ENCODE measurements at regions not wholly inside any gene's neighbourhood (a gene's known extent, or its start where the extent isn't known, plus 50 kb on each side); places are given as distances from the start of the nearest gene placed in this dataset.

DNA sequence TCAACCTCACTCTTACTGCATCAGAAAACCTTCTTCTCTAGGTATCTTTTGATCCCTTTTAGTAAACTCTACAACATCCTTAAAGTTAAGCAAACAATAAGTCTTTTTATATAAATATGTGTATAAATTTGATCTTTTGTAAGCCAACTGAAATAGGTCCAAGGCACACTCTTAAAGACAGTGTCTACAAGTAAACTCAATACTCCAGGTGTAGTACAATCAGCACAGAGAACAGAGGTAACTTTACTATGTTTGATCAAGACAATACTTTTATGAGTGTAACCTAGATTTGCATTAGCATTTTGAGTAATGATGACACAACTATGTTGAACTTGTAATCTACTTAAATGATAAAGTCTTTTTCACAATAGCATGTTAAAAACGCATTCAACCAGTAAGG lies 593.1 kb upstream of the CHAC2 start:
- ATAC-seq = no peak
- 17% methylated on average over 1 of the region's 1 CpG for WGBS (ENCODE audit: missing lambda C conversion rate)
- H3K4me1 ChIP-seq = no peaks in the 10 kb centered on the region
- DNase-seq (ENCODE audit: low read depth in 1 of 2, low spot score in 1 of 2) = no peak
- no peak overlapping the region for H3K27ac ChIP-seq
- H3K9me3 ChIP-seq = no peaks in the 10 kb centered on the region
- FAIRE-seq = no peak
- ChIA-PET POLR2A (no interaction called here), CTCF (no interaction called here)
- TF ChIP-seq MAFK (IDR thresholded peaks at IDR 0.05; ENCODE audit: partially characterized antibody) (no peak), MAZ (IDR thresholded peaks at IDR 0.05; ENCODE audit: borderline replicate concordance, low read depth, low read length) (no peak), POLR2A (IDR thresholded peaks at IDR 0.05; ENCODE audit: low read length) (no peak), CEBPB (IDR thresholded peaks at IDR 0.05) (no peak), HOXA7 (CRISPR knock-in tag; IDR thresholded peaks at IDR 0.05) (no peak), E2F6 (IDR thresholded peaks at IDR 0.05; ENCODE audit: borderline replicate concordance, low read depth) (no peak), HES2 (IDR thresholded peaks at IDR 0.05) (no peak)
- H3K4me3 ChIP-seq = no peak overlapping the region
- H3K4me2 ChIP-seq = no peak overlapping the region

DNA sequence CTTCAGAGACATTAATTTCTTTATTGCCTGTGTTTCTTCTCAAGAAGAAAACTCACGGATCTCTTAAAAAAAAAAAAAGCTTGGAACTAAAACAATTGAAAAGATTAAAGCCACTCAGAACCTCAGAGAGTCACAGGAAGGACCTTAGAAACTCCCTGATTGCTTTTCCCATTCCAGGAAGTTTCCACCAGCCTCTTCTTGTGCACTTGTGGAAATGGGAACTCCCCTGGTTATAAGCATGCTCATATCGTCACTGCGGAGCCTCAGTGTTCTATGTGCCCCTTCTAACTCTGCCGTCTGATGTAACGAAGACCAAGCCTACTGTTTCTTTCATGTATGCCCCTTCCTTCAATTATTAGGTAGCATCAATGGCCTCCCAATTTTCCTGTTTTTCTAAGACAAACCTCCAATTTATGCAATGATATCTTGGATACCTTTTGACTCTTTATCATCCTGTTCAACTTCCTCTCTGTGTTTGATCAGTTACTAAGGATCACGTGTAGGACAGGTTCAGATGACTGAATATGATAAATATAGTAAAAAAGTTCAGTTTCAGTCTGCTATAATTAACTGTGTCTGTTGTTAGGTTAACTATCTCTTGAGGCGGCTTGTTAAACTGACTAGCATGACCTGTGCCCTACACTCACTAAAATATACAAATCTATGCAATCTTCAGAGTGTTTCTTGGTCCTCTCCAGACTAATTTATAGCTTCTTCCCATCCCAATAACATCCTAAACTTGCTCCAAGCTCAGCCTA lies 593.7 kb upstream of the CHAC2 start:
- TF ChIP-seq POLR2AphosphoS2 (conservative IDR thresholded peaks at IDR 0.05; ENCODE audit: low read length) (no peak), NPAS2 (CRISPR knock-in tag; IDR thresholded peaks at IDR 0.05; ENCODE audit: borderline replicate concordance) (no peak), E2F6 (IDR thresholded peaks at IDR 0.05; ENCODE audit: borderline replicate concordance, low read depth) (no peak), NFE2L2 (conservative IDR thresholded peaks at IDR 0.05; ENCODE audit: low read length) (no peak), GATA3 (IDR thresholded peaks at IDR 0.05; ENCODE audit: borderline replicate concordance) (no peak), TP53 (CRISPR knock-in tag; IDR thresholded peaks at IDR 0.05) (no peak), JUN (IDR thresholded peaks at IDR 0.05) (no peak), RARB (CRISPR knock-in tag; IDR thresholded peaks at IDR 0.05) (no peak), RNF2 (IDR thresholded peaks at IDR 0.05; ENCODE audit: borderline replicate concordance, low read depth) (no peak), ZC3H11A (IDR thresholded peaks at IDR 0.05) (no peak), RFX5 (IDR thresholded peaks at IDR 0.05) (no peak), MAX (IDR thresholded peaks at IDR 0.05) (no peak), HOXB13 (CRISPR knock-in tag; IDR thresholded peaks at IDR 0.05; ENCODE audit: low read depth) (no peak), FOSL2 (IDR thresholded peaks at IDR 0.05) (no peak), FOSL2 (CRISPR knock-in tag; IDR thresholded peaks at IDR 0.05) (no peak), MYC (IDR thresholded peaks at IDR 0.05; ENCODE audit: borderline replicate concordance, low read length) (no peak)
- TF ChIP-seq, protein P1, sequence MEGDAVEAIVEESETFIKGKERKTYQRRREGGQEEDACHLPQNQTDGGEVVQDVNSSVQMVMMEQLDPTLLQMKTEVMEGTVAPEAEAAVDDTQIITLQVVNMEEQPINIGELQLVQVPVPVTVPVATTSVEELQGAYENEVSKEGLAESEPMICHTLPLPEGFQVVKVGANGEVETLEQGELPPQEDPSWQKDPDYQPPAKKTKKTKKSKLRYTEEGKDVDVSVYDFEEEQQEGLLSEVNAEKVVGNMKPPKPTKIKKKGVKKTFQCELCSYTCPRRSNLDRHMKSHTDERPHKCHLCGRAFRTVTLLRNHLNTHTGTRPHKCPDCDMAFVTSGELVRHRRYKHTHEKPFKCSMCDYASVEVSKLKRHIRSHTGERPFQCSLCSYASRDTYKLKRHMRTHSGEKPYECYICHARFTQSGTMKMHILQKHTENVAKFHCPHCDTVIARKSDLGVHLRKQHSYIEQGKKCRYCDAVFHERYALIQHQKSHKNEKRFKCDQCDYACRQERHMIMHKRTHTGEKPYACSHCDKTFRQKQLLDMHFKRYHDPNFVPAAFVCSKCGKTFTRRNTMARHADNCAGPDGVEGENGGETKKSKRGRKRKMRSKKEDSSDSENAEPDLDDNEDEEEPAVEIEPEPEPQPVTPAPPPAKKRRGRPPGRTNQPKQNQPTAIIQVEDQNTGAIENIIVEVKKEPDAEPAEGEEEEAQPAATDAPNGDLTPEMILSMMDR (IDR thresholded peaks at IDR 0.05) = no peak
- Histone ChIP-seq H3K4me2 (no peak overlapping the region), H3K27ac (no peak overlapping the region), H3K4me1 (no peaks in the 10 kb centered on the region), H3K4me3 (no peak overlapping the region), H3K9me3 (no peaks in the 10 kb centered on the region)
- CTCF ChIA-PET = no interaction called here
- WGBS (ENCODE audit: missing lambda C conversion rate) = 35% methylated on average over 7 of the region's 7 CpGs
- POLR2A ChIA-PET = no interaction called here
- no peak for ATAC-seq
- no peak for DNase-seq (ENCODE audit: low read depth in 1 of 2, low spot score in 1 of 2)
- no peak for FAIRE-seq

All from A549 (cell line).